Natural killer cell (primary cell): ENCODE measurements at regions not wholly inside any gene's neighbourhood (a gene's known extent, or its start where the extent isn't known, plus 50 kb on each side); places are given as distances from the start of the nearest gene placed in this dataset.

Source experiments
- ATAC-seq, 3 donors: fragments of 150-1000 bp in 2 of 3; fragments of 200-7000 bp in 1 of 3; cut with Tn5 transposase; 1 replicate in 1 of 3; 2 replicates in 2 of 3; pipeline ENCODE4 v1.10.0; 2021; ENCODE audit warnings: mild to moderate bottlenecking in 2 of 3, moderate library complexity in 2 of 3
- DNase-seq, 2 donors: peaks; one replicate each; pipeline versions ENCODE4 v3.0.0 to v3.0.0-alpha.2; 2013 to 2021; ENCODE audit warnings: mixed read lengths in 1 of 2
- H3K27ac ChIP-seq: one replicate; pipeline ENCODE4 v1.5.1; 2013; ENCODE audit warnings: mild to moderate bottlenecking, low read length
- H3K27me3 ChIP-seq: one replicate; pipeline ENCODE4 v1.6.1; 2013; ENCODE audit warnings: low read length; ENCODE audit not compliant: control insufficient read depth, insufficient read depth
- H3K36me3 ChIP-seq: one replicate; pipeline ENCODE4 v1.6.1; 2013; ENCODE audit warnings: low read length; ENCODE audit not compliant: control insufficient read depth, insufficient read depth
- H3K4me1 ChIP-seq: one replicate; pipeline ENCODE4 v1.6.1; 2013; ENCODE audit warnings: low read length; ENCODE audit not compliant: control insufficient read depth, insufficient read depth
- H3K4me3 ChIP-seq: one replicate; pipeline ENCODE4 v1.5.1; 2013; ENCODE audit warnings: low read length
- H3K9me3 ChIP-seq: one replicate; pipeline ENCODE4 v1.6.1; 2013; ENCODE audit warnings: low read length; ENCODE audit not compliant: control insufficient read depth, insufficient read depth
- H3K27ac Mint-ChIP-seq, 2 donors: one replicate each; pipeline ENCODE4 v1.8.0; 2022; ENCODE audit warnings: mild to moderate bottlenecking in 2 of 2, mixed read lengths in 2 of 2, moderate library complexity in 1 of 2
- H3K27me3 Mint-ChIP-seq, 2 donors: one replicate each; pipeline ENCODE4 v1.8.0; 2022; ENCODE audit warnings: low read depth in 2 of 2, mixed read lengths in 2 of 2
- H3K36me3 Mint-ChIP-seq: one replicate; pipeline ENCODE4 v1.8.0; 2022; ENCODE audit warnings: mixed read lengths
- H3K4me1 Mint-ChIP-seq, 2 donors: one replicate each; pipeline ENCODE4 v1.8.0; 2022; ENCODE audit warnings: mixed read lengths in 2 of 2
- H3K4me3 Mint-ChIP-seq: one replicate; pipeline ENCODE4 v1.8.0; 2022; ENCODE audit warnings: mild to moderate bottlenecking, moderate library complexity, mixed read lengths
- H3K9me3 Mint-ChIP-seq, 2 donors: one replicate each; pipeline ENCODE4 v1.8.0; 2022; ENCODE audit warnings: mixed read lengths in 2 of 2
- CTCF ChIP-seq: fragments of 200-600 bp; IDR thresholded peaks from one replicate; pipeline ENCODE4 v1.8.0; 2022; ENCODE audit warnings: antibody characterized with exemption
- WGBS: methylation state at CpG from one replicate; pipeline ENCODE4 v1.1.7; 2013; ENCODE audit warnings: missing lambda C conversion rate; ENCODE audit not compliant: insufficient coverage; 5-methylcytosine and 5-hydroxymethylcytosine counted together
- intact Hi-C: fragments of 100-400 bp; cut with micrococcal nuclease; formaldehyde crosslinking; loops from one replicate; pipeline ENCODE4 v1.14.2; 2022

GRCh38 chr16:86404678-86405077 lies 105.6 kb upstream of the FOXF1 start:
- DNase-seq: no peak
- no peaks in the 10 kb centered on the region for H3K4me1 Mint-ChIP-seq

GRCh38 chr16:86405319-86405718 lies 105.0 kb upstream of the FOXF1 start:
- Mint-ChIP-seq H3K9me3 (no peaks in the 10 kb centered on the region), H3K4me1 (no peaks in the 10 kb centered on the region), H3K27ac (no peak overlapping the region), H3K27me3 (peaks cover 9 to 11% of the 10 kb centered on the region in 2 donors), H3K36me3 (no peaks in the 10 kb centered on the region), H3K4me3 (no peak overlapping the region)
- TF ChIP-seq CTCF: no peak
- no peaks in the 10 kb centered on the region for H3K9me3 ChIP-seq
- H3K4me3 ChIP-seq: no peak overlapping the region
- ATAC-seq (no peak), DNase-seq (no peak)
- 73% methylated on average over 10 of the region's 12 CpGs for WGBS
- intact Hi-C loops: no loop called here
- no peaks in the 10 kb centered on the region for H3K36me3 ChIP-seq
- no peaks in the 10 kb centered on the region for H3K27me3 ChIP-seq
- H3K27ac ChIP-seq: no peak overlapping the region
- H3K4me1 ChIP-seq: no peaks in the 10 kb centered on the region

More at GRCh38 chr16:86404678-86405077, 105.6 kb upstream of the FOXF1 start:
- Histone ChIP-seq H3K36me3 (no peaks in the 10 kb centered on the region), H3K27me3 (no peaks in the 10 kb centered on the region), H3K27ac (no peak overlapping the region), H3K9me3 (no peaks in the 10 kb centered on the region), H3K4me3 (no peak overlapping the region), H3K4me1 (no peaks in the 10 kb centered on the region)
- no peaks in the 10 kb centered on the region for H3K36me3 Mint-ChIP-seq
- no peak overlapping the region for H3K27ac Mint-ChIP-seq
- no peak for ATAC-seq
- H3K27me3 Mint-ChIP-seq: peaks cover 9% of the 10 kb centered on the region in 2 donors
- no peaks in the 10 kb centered on the region for H3K9me3 Mint-ChIP-seq
- TF ChIP-seq CTCF: no peak
- H3K4me3 Mint-ChIP-seq: no peak overlapping the region
- intact Hi-C loops: no loop called here
- WGBS: 73% methylated on average over 10 of the region's 12 CpGs

GRCh38 chr16:86406056-86406455 lies 104.3 kb upstream of the FOXF1 start:
- no peaks in the 10 kb centered on the region for H3K36me3 Mint-ChIP-seq
- peaks cover 12% of the 10 kb centered on the region in 2 donors for H3K27me3 Mint-ChIP-seq
- DNase-seq (no peak), ATAC-seq (no peak)
- no peak overlapping the region for H3K27ac ChIP-seq
- intact Hi-C loops: no loop called here
- no peaks in the 10 kb centered on the region for H3K4me1 Mint-ChIP-seq
- H3K9me3 ChIP-seq: no peaks in the 10 kb centered on the region
- H3K27ac Mint-ChIP-seq: no peak overlapping the region
- H3K4me3 ChIP-seq: no peak overlapping the region
- 92% methylated on average over 10 of the region's 10 CpGs for WGBS
- H3K36me3 ChIP-seq: no peaks in the 10 kb centered on the region
- H3K9me3 Mint-ChIP-seq: no peaks in the 10 kb centered on the region
- no peak for TF ChIP-seq CTCF
- no peak overlapping the region for H3K4me3 Mint-ChIP-seq
- no peaks in the 10 kb centered on the region for H3K4me1 ChIP-seq
- no peaks in the 10 kb centered on the region for H3K27me3 ChIP-seq

GRCh38 chr16:86408685-86409084 lies 101.6 kb upstream of the FOXF1 start:
- no peaks in the 10 kb centered on the region for H3K27me3 ChIP-seq
- Mint-ChIP-seq H3K36me3 (no peaks in the 10 kb centered on the region), H3K4me3 (no peak overlapping the region), H3K27ac (no peak overlapping the region), H3K9me3 (no peaks in the 10 kb centered on the region), H3K27me3 (peaks cover 9 to 29% of the 10 kb centered on the region in 2 donors), H3K4me1 (no peaks in the 10 kb centered on the region)
- H3K4me3 ChIP-seq: no peak overlapping the region
- no peak for TF ChIP-seq CTCF
- no peaks in the 10 kb centered on the region for H3K4me1 ChIP-seq
- no peak for ATAC-seq
- intact Hi-C loops: no loop called here
- no peak for DNase-seq
- no peaks in the 10 kb centered on the region for H3K36me3 ChIP-seq
- H3K9me3 ChIP-seq: no peaks in the 10 kb centered on the region
- H3K27ac ChIP-seq: no peak overlapping the region
- 72% methylated on average over 4 of the region's 4 CpGs for WGBS
